ENCODE measurements at regions not wholly inside any gene's neighbourhood (a gene's known extent, or its start where the extent isn't known, plus 50 kb on each side); places are given as distances from the start of the nearest gene placed in this dataset.

- Histone ChIP-seq H3K9me2 (ENCODE audit: insufficient read depth) (no peaks in the 10 kb centered on the region), H3K79me2 (replicated peaks; ENCODE audit: insufficient read depth) (no peaks in the 10 kb centered on the region), H3K27ac (ENCODE audit: low read depth) (peak overlapping the region; percentile 14; the same call in 1 of the 2 replicates), H3K36me3 (ENCODE audit: insufficient read depth) (no peaks in the 10 kb centered on the region), H3K4me3 (no peak overlapping the region), H4K20me1 (replicated peaks; ENCODE audit: insufficient read depth) (no peaks in the 10 kb centered on the region), H3K27me3 (ENCODE audit: insufficient read depth) (no peaks in the 10 kb centered on the region), H3K4me2 (no peak overlapping the region), H3F3A (replicated peaks; ENCODE audit: low read depth) (no peaks in the 10 kb centered on the region), H2AFZ (no peak overlapping the region), H3K4me1 (ENCODE audit: insufficient read depth) (peaks cover 9% of the 10 kb centered on the region; the same call in 1 of the 2 replicates)
- DNase-seq (ENCODE audit: low spot score) (peak; percentile 2), ATAC-seq (no peak)
- Mint-ChIP-seq H3K9me3 (peaks cover 3% of the 10 kb centered on the region; the same call in 2 of the 3 replicates), H3K27ac (no peak overlapping the region), H3K4me1 (peaks cover 15% of the 10 kb centered on the region), H3K27me3 (ENCODE audit: insufficient read depth, low read depth, poor library complexity) (peaks cover 2% of the 10 kb centered on the region), H3K36me3 (ENCODE audit: low read depth) (peaks cover 3% of the 10 kb centered on the region; the same call in 1 of the 3 replicates), H3K4me3 (no peak overlapping the region)
- TF ChIP-seq STAT1 (IDR thresholded peaks at IDR 0.05; ENCODE audit: unreplicated experiment) (no peak), CTCF (conservative IDR thresholded peaks at IDR 0.05; ENCODE audit: low read depth in 2 of 2) (no peak), POLR2AphosphoS5 (IDR thresholded peaks at IDR 0.05; ENCODE audit: low read depth) (no peak), CREB1 (CRISPR knock-in tag; IDR thresholded peaks at IDR 0.05; ENCODE audit: low read depth) (no peak), ZNF114 (CRISPR knock-in tag; IDR thresholded peaks at IDR 0.05) (no peak), ZNF462 (CRISPR knock-in tag; IDR thresholded peaks at IDR 0.05) (no peak), REST (IDR thresholded peaks at IDR 0.05; ENCODE audit: unreplicated experiment) (no peak), NANOG (IDR thresholded peaks at IDR 0.05; ENCODE audit: borderline replicate concordance) (no peak), EZH2 (IDR thresholded peaks at IDR 0.05; ENCODE audit: low read depth, unreplicated experiment) (no peak), EZH2phosphoT487 (IDR thresholded peaks at IDR 0.05; ENCODE audit: unreplicated experiment) (no peak), JUNB (IDR thresholded peaks at IDR 0.05; ENCODE audit: unreplicated experiment) (no peak), ZNF331 (CRISPR knock-in tag; IDR thresholded peaks at IDR 0.05; ENCODE audit: low read depth) (no peak), ETS1 (IDR thresholded peaks at IDR 0.05) (no peak)
These were observed 534.3 kb downstream of the BMP2 start for GRCh38 chr20:7301807-7302206.

Measured in GM23338 (cell line).